AG08395 (cell line): ENCODE measurements at regions not wholly inside any gene's neighbourhood (a gene's known extent, or its start where the extent isn't known, plus 50 kb on each side); places are given as distances from the start of the nearest gene placed in this dataset.
A peak's percentile ranks its signal among the peaks of the same experiment; 100 is the strongest.
"Not testable (repeated sequence)": the region's sequence is repeated elsewhere in the genome, so short reads cannot be mapped to it uniquely, and the experiment has no call there.

Experiments
- DNase-seq: peaks from one replicate; pipeline ENCODE4 v3.0.0; 2012; ENCODE audit warnings: mixed read lengths, low spot score

DNA sequence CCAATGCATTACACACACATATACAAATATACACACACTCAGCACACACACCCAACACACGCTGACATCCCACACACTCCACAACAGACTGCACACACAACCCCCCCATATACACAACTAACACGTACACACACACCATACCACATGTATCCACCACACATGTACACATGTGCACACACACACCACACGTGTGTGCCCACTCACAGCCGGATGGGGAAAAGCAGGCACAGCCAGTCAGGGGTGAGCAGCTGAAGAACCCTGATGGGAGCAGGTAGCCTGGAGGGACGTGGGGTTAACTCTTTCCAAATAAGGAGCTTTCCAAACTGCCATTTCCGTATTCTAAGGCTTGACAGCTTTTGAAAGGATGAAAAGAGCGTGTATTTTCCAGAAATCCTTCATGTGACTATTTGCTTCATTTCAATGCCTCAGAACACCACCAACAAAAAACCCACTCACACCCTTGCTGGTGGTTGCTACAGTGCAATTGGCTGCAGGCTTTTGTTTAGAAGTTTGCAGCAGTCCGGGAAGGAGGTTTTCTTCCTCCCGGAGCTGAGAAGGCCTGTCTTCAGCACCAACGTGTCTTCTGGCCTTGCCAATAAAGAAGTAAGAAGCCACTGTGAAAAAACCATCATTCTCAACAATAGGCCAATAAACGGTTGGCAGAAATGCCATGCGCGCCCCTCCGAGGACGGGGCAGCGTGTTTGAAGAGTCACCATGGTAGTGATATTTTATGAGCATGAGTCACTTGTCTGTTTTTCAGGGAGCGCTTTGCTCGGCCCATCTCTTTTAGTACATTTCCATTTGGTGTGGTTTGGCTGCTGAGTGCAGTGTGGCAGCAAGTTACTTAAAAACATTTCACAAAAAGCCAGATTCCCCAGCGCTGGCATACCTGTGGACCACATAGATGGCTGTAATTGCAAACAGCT, 131.3 kb upstream of the GMDS start:
- peak; percentile 87 for DNase-seq

DNA sequence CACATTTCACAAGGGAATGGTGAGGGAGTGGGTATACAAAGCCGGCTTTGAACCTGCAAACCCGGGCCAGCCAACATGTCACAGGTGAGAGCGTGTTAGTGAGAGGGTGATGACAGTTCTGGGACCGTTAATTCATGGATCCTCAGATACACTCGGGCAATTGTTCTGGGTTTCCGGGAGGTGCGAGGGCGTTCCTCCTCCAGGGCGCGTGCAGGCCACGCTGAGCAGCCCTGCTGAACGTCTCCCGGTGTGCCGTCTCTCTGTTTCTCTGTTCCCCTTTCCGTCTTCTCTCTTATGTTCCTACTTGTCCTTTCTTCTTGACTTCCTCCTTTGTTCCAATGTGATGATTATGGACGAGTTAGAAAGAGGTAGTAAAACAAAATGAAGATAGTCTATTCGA, 130.0 kb upstream of the GMDS start:
- no peak for DNase-seq

DNA sequence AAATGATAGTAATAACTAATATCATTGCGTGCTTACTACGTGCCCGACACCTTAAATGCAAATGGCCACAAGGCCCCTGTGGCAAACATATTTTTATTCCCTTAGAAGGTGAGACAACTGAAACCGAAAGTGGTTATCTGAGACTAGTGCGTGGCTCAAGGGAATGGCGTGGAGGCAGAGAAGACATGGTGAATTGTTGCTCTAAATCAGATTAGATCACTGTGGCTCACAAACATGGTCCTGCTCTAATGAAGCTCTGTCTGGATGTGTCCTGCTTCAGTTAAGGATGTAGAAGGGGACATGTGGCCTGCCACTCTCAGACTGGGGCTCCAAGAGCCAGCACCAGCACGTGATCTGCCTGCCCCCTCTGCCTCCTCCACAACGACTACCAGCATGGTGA, 124.2 kb upstream of the GMDS start:
- DNase-seq, result no peak

- no peak for DNase-seq
Measured at GRCh38 chr6:2363211-2363610, 117.8 kb upstream of the GMDS start.

GRCh38 chr6:2361195-2361594, 115.8 kb upstream of the GMDS start:
- DNase-seq, result no peak

GRCh38 chr6:2360716-2361115, 115.3 kb upstream of the GMDS start:
- DNase-seq, result no peak

GRCh38 chr6:2360126-2360525, 114.7 kb upstream of the GMDS start:
- DNase-seq, result no peak

GRCh38 chr6:2355150-2355549, 109.7 kb upstream of the GMDS start:
- no peak for DNase-seq

DNA sequence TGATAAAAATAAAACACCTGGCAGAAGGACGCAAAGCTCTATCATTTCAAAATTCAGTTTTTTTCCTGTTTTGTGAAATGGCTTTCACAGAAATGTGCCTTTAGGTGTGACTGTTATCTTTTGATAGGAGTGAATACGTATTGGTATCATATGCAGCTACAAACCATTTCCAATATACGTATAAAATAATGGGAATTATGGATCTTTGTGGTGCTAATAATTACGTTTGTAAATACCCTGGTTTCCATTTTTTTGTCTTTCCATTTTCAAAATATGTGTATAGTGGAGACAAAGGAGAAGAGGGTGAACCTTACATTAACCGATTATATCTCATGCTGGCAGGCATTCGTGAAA, 108.7 kb upstream of the GMDS start:
- DNase-seq, result no peak

- peak; percentile 79 for DNase-seq
Measured at GRCh38 chr6:2353412-2354137, 108.2 kb upstream of the GMDS start.

- DNase-seq, result peak; percentile 55
Measured at GRCh38 chr6:2351807-2352431, 106.5 kb upstream of the GMDS start.

DNA sequence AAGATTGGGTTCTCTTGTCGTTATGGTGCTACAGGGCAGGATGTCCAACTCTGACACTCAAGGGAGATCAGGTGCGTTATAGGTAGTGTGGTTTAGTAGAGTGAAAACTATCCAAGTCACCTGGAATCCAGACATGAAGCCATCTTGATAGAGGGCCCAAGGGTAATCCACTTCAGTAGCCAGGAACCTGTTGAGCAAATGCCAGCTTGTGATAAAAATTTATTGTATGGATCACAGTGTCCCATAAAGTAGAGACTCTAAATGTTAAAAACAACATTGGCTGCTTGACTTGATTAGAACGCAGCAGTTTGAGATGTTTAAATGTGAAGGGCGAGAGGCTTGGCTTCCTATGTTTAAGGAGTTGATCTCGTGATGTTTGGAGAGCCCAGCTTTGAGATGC, 105.7 kb upstream of the GMDS start:
- DNase-seq, result no peak

- no peak for DNase-seq
Measured at GRCh38 chr6:2346078-2346477, 100.7 kb upstream of the GMDS start.

GRCh38 chr6:2344319-2344905, 99.0 kb upstream of the GMDS start:
- DNase-seq, result no peak

GRCh38 chr6:2327591-2327990, 82.2 kb upstream of the GMDS start:
- no peak for DNase-seq

DNA sequence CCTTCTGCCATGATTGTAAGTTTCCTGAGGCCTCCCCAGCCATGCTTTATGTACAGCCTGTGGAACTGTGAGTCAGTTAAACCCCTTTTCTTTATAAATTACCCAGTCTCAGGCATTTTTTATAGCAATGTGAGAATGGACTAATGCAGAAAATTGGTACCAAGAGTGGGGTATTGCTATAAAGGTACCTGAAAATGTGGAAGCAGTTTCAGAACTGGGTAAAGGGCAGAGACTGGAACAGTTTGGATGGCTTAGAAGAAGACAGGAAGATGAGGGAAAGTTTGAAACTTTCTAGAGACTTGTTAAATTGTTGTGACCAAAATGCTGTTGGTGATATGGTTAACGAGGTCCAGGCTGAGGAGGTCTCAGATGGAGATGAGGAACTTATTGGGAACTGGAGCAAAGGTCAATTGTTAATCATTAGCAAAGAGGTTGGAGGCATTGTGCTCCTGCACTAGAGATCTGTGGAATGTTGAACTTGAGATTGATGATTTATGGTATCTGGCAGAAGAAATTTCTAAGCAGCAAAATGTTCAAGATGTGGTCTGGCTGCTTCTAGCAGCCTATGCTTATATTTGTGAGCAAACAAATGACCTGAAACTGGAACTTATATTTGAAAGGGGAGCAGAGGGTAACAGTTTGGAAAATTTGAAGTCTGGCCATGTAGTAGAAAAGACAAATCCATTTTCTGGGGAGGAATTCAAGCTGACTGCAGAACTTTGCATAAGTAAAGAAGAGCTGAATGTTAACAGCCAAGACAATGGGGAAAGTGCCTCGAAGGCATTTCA, 79.0 kb upstream of the GMDS start:
- DNase-seq, result no peak

DNA sequence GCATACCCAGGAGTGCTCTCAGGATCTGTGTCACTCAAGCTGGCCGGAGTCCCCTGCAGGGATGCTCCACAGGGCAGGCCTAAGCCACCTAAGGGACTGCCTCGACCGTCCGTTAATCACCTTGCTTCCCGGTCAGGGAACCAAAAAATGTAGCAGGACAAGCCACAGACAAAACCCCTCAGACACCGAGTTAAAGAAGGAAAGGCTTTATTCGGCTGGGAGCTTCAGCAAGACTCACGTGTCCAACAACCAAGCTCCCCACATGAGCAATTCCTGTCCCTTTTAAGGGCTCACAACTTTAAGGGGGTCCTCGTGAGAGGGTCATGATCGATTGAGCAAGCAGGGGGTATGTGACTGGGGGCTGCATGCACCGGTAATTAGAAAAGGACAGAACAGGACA, 72.1 kb upstream of the GMDS start:
- DNase-seq, result not testable (repeated sequence)

DNA sequence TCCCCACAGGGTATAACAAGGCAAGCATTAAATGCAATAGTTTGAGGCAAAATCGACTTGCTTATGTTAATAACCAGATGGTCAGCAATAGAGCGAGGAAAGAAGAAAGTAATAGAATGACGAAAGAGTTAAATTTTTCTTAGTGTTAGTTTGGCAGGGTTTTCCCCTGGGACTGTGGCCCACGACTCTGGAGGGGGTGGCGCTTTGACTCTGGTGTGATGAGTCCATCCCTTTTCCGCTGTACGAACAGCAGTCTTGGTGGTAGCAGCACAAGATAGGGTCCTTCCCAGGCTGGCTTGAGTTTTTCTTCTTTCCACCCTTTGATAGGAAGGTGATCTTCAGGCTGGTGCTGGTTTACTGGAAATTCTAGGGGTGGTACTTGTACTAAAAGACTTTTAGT, 69.2 kb upstream of the GMDS start:
- no peak for DNase-seq

GRCh38 chr6:2310042-2310441, 64.6 kb upstream of the GMDS start:
- DNase-seq, result no peak

GRCh38 chr6:2309122-2309521, 63.7 kb upstream of the GMDS start:
- no peak for DNase-seq

GRCh38 chr6:2307799-2308198, 62.4 kb upstream of the GMDS start:
- no peak for DNase-seq

DNA sequence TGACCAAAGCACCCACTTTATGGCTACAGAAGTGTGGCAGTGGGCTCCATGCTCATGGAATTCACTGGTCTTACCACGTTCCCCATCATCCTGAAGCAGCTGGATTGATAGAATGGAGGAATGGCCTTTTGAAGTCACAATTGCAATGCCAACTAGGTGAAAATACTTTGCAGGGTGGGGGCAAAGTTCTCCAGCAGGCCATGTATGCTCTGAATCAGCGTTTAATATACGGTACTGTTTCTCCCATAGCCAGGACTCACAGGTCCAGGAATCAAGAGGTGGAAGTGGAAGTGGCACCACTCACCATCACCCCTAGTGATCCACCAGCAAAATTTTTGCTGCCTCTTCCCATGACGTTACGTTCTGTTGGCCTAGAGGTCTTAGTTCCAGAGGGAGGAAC, 60.5 kb upstream of the GMDS start:
- no peak for DNase-seq
